ENCODE measurements at regions not wholly inside any gene's neighbourhood (a gene's known extent, or its start where the extent isn't known, plus 50 kb on each side); places are given as distances from the start of the nearest gene placed in this dataset.

DNA sequence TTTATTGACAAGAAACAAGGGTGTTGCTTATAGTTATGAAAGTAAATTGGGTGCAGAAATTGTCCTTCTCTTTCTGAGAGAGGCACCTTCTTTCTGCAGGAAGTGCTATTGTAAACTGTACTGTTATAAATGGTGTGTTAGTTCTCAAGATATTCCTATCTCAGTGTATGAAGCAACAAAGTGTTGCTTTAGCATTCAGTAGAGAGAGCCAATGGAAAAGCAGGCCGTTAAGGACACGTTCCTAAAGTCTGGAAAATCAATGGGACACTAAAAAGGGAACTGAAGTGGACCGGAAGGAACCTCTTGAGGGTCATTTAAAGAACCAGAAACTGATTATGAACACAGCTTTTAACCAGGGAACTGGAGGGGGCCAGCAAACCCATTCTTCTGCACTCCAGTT, 510.0 kb upstream of the ZEB2 start:
- no peak for FAIRE-seq

DNA sequence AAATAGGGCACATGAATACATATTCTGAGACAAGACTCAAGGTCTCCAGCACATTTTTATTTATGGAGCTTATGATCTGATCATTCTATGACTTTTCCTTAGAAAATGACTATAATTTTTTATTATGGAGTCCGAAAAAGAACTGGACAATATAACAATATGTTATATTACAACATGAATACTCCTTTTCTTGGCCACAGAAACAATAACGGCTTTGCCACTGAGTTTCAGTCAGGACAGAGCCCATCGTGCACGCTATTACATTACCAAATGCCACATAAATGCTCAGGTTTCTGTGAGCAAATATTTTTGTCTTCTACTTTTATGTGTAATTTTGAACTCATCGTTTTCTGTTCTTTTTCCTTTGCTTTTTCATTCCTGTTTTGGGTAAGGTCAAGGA, 509.2 kb upstream of the ZEB2 start:
- FAIRE-seq: no peak
- no peak for DNase-seq (ENCODE audit: insufficient read length, low spot score)

More for the DNA sequence above, 510.0 kb upstream of the ZEB2 start:
- no peak for DNase-seq (ENCODE audit: insufficient read length, low spot score)

DNA sequence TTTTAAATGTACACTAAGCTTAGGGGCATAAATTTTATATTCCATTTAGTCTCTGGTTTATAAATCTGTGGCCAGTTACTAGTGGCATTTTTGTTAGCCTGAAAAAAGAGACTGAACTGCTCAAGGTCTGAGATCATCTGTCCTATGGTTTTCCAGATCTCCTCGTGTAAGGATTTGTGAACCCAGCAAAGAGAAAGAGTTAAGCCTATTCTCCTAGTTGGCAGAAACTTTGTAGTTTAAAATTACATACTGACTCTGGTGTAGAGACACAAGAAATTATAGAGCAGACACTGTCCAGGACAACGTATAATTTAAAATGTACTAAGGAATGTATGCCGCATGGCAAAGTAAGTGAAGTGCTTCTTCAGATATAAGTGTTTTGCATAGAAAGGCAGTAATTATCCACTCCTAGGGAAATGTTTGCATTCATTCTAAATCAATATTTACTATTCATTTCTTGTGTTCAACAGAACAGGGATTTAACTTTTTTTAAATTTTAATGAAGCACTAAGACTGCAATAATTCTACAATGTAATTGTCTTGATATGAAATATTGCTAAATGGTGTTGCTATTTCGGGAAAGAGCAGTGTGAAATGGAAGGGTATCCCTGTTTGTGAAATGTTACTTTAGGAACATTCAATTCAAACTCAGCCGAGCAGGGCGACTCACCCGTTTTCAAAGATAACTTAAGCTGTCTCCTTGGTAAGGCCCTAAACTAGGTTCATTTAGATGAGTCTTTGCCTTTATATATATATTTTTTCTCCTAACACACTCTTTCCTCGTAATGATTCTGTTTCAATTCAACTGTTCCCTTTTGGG, 508.4 kb upstream of the ZEB2 start:
- no peak for DNase-seq (ENCODE audit: insufficient read length, low spot score)

DNA sequence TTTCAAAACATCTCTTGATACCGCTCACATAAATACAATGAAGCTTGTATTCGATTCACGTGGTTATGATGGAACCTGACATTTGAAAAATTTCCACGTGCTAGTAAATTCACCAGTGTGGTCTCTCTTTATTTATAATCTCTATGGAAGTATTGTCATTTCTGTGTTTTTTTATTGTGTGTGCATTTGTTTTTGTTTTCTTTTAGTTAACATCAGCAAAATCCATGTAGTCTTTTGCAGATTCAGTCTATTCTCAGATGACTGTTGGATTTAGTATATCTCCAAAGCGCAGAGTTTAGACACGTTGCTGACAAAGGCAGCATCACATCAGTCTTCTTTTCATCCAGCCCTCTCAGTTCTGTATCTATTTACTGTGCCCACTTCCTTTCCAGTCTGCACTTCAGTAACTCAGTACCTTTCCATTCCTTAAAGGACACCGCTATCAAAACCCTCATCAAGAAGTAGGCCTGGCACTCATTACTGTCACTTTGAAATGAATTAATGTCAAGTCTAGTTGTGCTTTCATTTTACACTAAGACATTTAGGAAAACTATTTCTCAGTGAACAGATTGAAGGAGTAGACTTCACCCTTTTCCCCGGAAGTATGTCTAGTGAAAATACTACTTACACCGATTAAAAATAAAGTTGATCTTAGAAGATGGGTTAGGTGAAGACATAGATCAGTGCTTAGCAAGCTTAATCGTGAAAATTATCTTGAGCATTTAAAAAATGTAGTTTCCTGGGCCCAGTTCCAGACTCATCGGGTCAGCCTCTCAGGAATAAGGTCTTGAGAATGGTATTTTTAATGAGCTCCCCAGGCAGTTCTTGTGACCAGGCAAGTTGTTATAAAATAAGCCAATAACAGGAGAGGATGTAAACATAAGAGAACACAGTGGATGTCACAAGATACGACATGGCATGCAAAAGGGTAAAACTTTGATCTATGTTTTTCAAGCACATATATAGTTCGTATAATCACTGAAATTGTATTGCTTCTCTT, 506.8 kb upstream of the ZEB2 start:
- no peak for DNase-seq (ENCODE audit: insufficient read length, low spot score)

More for the DNA sequence above, 508.4 kb upstream of the ZEB2 start:
- FAIRE-seq: no peak

DNA sequence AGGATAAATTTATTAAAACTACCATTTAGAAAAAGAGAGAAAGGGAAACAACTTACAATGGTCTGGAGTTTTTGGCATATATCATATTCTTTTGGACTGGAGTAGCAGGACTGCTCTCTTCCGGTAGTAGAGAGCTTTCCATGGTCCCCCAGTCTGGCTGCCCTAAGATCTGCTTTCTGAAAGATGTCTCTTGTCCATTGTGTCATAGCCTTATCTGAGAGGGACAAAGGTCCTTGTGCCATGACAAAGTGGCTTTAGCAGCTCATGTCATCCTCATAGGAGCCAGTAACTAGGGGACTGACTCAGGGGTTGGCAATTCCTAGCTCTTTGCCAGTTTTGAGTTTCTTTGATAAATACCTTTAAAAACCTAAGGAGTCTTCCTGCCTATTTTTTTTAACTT, 505.5 kb upstream of the ZEB2 start:
- no peak for FAIRE-seq
- no peak for DNase-seq (ENCODE audit: insufficient read length, low spot score)

More for the DNA sequence above, 506.8 kb upstream of the ZEB2 start:
- FAIRE-seq: no peak

DNA sequence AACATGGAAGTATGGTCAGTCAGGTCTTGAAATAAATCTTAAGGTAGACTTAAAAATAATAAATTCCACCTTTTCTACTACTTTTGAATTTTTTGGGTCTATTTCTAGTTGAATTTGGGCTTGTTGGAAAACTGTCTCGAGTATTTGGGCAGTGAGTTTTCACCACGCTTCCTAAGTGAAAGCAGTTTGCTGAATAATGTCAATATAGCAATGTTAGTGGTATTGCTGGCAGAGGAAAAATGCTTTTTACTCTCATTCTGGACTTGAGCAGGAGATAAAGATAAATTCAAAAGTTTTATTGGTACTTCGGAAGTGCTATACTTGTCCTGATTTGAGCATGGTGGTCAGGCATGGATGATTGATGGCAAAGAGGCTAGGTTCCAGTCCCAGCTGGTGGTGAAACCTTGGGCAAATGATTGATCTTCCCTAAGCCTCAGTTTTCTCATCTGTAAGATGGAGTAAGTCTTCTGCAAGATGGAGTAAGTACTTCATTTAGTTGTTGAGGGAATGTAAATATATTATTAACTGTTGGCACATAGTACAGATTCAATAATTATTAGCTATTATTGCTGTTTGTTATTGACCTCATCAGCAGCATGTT, 503.5 kb upstream of the ZEB2 start:
- no peak for DNase-seq (ENCODE audit: insufficient read length, low spot score)
- no peak for FAIRE-seq

DNA sequence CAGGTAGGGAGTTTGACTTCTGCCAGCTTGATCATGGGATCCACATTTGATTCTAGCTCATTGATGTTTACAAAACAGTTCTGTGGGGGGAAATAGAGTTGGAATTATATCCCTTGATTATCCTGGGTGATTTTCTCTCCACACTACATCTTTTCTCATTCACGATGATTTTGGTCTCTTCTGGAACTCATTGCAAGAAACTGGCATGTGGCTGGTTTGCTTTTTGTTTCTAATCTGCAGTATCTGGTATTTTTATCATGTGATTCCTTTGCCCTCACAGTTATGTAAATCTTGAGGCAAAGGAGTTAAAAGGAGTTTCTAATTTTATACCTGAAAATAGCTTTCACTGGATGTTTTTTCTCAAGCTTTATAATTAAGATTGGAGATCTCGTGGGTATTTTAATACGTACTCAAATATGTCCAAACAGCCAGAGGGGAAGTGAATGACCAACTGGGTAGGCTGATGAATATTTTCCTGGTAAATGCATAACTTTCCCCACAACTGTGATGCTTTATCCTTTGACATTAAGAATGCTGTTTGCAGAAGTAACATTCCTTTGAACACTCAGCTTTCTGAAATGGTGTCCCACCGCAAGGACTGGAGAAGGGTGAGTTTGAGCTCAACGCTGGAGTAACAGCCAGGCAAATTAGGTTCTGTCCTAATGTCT, 502.9 kb upstream of the ZEB2 start:
- peak; percentile 46 for FAIRE-seq
- DNase-seq (ENCODE audit: insufficient read length, low spot score): peak; percentile 8

DNA sequence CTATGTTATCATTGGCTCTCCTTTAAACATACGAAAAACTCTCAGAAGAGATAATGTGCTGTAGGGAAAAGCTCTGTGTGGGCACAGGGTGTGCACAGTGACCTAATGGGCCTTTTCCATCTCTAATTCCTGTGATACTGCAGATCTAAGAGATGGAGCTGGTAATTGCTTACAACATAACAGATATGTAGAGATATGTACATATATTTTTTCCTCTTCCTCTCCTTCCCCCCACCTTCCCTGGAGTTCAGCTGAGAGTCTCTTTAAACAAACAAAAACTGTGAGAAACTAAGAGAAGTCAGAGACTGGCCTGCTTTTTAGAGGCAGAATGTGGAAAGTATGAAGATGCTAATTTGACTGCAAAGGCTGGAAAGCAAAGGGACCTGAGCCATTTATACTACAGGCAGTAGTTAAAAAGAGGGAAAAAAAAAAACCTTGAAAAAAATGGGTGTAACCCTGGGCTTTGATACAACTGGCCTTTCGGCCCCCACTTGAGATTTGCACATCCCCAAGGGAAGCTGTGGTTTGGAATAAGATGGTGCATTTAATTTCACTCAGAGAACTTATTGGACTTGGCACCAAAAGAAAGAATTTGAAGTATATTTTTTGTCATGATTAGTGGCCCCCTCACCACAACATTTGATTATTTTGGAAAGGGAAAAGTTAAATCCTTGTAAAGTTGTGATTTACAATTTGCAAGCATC, 502.2 kb upstream of the ZEB2 start:
- FAIRE-seq (no peak), DNase-seq (ENCODE audit: insufficient read length, low spot score) (no peak)

DNA sequence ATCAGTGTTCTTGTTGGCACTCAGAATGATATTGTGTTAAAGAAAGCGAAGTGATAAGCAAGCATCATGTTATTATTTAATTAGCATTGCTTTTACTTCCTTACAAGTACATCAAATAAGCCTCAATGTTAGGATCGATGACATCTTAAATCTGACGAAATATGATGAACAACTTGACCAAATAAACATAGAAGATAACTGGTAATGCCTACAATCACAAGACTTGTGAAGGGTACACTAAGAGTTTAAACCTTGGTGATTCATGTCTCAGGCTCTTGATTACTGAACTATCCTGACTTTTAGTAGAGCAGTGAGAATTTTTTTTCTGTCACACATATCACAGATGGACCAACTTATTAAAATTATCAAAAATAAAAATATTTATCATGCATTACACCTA, 500.8 kb upstream of the ZEB2 start:
- FAIRE-seq: peak; percentile 4

DNA sequence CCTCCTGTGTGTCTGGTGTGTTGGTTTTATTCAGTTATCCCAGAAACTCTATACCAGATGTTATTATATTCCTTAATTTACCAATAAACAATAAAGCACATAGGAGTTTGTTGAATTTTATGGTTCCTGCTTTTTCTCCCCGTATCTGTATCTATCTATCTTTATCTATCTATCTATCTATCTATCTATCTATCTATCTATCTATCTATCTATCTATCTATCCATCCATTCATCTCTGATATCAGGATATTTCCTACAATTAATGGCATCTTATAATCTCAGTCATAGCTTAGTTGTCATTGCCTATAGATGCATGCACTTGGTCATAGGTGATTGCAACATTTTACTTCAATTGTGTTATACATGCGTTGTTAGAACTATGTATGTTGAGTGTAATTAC, 500.2 kb upstream of the ZEB2 start:
- DNase-seq (ENCODE audit: insufficient read length, low spot score) (no peak), FAIRE-seq (no peak)

More for the DNA sequence above, 500.8 kb upstream of the ZEB2 start:
- no peak for DNase-seq (ENCODE audit: insufficient read length, low spot score)

DNA sequence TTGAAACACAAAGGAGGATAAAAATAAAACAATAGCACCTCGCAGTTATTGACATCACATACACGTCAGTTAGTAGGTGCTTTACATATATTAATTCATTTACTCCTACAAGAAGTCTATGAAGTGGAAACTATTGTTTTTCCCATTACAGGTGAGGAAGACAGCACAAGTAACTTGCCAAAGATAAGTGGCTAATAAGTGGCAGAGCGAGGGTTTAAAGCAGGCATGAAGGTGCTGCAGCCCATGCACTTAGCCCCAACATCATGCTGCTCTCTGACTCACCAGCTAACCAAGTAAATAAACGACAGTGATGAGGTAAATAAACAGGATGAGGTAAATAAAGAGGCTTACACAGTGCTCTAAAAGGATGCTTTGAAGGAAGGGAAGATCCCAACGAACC, 498.6 kb upstream of the ZEB2 start:
- DNase-seq (ENCODE audit: insufficient read length, low spot score) (no peak), FAIRE-seq (no peak)

DNA sequence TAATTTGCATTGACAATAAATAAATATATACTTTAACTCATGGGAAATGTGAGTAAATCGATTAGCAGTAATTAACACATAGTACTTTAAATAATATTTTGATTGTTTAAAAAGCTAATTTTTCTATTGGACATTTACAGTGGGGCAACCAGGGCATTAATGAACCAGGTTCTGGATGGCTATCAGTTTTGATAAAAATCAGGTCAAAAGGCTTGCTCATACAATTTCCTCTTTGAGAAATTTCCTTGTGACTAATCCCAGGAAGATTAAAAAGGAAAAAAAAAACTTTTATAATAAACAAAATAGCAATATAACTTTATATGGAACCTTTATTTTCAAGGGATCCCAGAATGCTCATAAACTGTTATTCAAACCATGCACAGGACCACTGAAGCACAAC, 497.2 kb upstream of the ZEB2 start:
- FAIRE-seq (no peak), DNase-seq (ENCODE audit: insufficient read length, low spot score) (no peak)

DNA sequence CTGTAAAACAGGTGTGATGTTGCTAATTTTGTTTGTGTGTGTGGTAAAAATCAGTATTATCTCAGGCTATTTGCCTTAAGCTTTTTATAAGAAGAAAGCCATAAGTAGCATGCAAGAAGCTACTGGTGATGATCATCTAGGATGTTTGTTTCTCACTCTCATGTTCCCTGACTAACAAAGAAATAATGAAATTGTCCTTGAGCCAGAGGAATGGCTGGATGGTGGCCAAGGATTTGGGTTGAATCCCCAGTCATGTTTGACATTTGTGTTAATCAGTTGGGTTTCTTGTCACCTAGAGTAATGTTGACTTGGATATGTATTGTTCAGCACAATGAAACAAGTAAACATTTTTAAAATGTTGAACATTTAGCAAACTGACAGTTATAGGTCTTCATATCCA, 496.8 kb upstream of the ZEB2 start:
- FAIRE-seq: no peak
- DNase-seq (ENCODE audit: insufficient read length, low spot score): no peak

DNA sequence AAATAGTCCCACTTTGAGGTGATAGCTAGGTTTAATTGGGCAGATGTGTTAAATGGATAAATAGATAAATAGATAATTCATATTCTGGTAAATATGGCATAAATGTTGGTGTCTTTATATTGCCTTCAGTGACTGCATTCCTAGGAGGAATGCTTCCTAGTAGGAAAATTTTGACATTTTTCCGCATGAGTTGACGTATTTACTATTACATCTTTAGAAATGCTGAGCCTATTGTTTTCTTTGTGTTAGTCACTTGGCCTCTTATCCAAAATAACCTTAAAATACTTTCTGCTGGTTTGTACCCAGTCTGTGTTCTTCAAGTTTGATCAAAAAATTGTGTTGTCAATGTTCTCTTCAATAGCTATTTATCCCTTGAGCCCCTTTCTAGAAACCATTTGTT, 495.6 kb upstream of the ZEB2 start:
- no peak for DNase-seq (ENCODE audit: insufficient read length, low spot score)
- FAIRE-seq: no peak

DNA sequence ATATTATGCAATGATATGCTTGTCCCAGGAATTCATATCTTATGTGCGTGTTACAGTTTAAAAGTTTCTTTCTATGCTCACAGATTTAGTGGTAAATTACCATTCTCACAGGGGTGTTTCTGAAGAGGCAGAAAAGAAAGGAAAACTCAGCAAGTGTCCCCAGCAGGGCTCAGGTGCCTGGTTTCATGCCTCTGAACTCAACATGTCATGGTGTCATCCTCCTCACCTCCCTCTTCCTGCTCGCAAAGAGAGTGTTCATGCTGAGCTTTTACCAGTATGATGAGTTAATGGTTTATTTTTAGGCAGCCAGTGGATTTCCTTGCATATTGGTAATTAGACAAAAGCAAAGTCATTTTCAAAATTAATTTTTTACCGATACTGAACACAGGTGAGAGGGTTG, 492.9 kb upstream of the ZEB2 start:
- no peak for FAIRE-seq
- no peak for DNase-seq (ENCODE audit: insufficient read length, low spot score)

DNA sequence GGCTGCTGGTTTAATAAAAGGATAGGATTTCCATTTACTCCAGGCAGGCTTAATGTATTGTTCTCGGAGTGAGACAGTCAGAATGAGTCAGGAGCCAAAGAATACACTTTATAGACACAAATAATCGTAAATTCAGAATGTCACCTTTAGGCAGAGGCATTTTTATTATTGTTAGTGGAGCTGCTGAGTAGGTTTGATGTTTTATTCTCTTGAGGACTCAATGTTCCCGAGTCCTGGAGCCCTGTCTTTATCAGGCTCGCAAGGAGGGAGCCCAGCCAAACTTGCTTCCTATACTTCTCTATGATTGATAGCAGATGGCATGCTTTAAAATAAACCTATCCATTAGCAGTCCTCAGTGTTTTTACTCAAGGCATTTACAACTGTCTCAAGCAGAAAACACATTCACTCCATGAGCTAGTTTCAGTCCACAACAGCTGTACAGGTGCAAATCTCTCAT, 492.3 kb upstream of the ZEB2 start:
- no peak for FAIRE-seq
- DNase-seq (ENCODE audit: insufficient read length, low spot score): no peak

DNA sequence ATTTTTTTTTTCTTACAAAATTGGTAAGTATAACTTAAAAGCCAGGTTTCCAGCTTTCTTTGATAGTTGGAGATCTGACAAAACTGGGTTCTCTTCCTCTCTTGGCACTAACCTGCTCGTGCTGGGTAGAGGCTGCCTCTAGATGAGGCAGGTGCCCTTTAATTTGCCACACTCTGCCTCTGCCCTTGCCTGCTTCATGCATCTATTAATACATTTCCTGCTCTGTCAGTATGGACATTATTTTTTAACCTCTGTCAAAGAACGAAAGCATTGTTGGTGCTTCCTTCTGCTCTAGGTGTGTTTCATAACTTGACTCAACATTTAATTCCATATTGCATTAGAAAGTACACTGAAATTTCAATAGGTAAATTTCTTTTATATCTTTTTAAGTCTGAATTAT, 490.7 kb upstream of the ZEB2 start:
- no peak for FAIRE-seq
- no peak for DNase-seq (ENCODE audit: insufficient read length, low spot score)

DNA sequence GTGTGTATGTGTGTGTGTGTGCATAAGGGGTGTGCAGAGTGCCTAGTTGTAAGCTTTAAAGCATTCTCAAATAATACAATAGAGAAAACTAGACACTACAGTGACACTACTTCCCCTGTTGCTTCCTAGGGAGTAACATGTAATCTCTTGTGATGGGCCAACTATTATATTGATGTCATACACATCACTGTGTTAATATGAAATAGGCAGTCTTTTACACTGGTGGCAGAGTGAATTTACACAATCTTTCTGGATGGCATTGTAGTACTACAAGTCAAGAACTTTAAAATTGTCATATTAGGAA, 488.0 kb upstream of the ZEB2 start:
- FAIRE-seq (no peak), DNase-seq (ENCODE audit: insufficient read length, low spot score) (no peak)

DNA sequence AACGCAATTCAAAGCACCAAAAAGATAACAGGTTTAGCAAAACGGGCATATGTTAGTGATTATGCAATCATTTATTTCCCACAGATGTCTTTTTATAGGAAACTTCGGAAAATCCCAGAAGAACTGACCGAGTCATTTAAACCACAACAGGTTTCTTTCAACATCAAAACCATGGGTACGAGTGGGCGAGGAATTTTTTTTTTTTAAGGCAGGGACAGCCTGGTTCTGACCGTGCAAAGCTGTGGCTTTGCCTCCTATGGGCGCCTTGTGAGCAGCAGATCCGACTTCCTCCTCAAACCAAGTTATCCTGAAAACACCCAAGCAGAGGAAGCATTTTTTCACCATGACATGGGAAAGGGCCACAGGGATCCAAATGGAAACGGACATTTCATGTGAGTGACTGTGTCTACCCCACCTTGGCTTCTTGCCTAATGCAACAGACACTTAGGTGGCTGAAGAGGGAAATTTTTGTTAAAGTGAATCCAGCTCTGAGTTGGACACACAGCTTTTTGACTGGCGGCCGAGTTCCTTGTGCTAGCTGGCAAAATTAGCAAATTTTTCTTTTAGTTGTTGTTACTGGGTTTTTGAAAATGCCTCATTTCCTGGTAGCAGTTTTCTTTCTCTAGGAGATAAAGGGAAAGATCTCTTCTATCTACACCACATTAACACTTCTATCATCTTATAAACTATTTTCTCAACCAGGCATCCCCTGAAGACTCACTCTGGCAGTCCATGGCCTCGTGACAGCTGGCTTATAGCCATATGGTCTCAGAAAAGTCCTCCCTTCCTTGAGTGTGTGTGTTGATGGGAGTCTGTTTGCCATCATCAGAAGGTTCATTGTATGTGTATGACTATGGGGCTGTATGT, 487.4 kb upstream of the ZEB2 start:
- DNase-seq (ENCODE audit: insufficient read length, low spot score) (peak; percentile 40), FAIRE-seq (peak; percentile 85)

Data from HTR-8/SVneo (cell line).